Sigmoid colon (tissue), 6 donors: ENCODE measurements at regions not wholly inside any gene's neighbourhood (a gene's known extent, or its start where the extent isn't known, plus 50 kb on each side); places are given as distances from the start of the nearest gene placed in this dataset.
"Not testable (repeated sequence)": the region's sequence is repeated elsewhere in the genome, so short reads cannot be mapped to it uniquely, and the experiment has no call there.

Experiments
- DNase-seq: peaks from one replicate; pipeline ENCODE4 v3.0.0-alpha.2; 2019
- H3K27ac ChIP-seq, 4 donors: fragments of 200-600 bp; sonication (generic); one replicate each; pipeline ENCODE4 v1.5.1; 2016 to 2019; ENCODE audit warnings: mild to moderate bottlenecking in 1 of 4
- H3K27me3 ChIP-seq, 3 donors: fragments of 200-600 bp; sonication (generic); one replicate each; pipeline ENCODE4 v1.5.1; 2019; ENCODE audit warnings: mild to moderate bottlenecking in 1 of 3
- H3K36me3 ChIP-seq, 4 donors: fragments of 200-600 bp; sonication (generic); one replicate each; pipeline ENCODE4 v1.5.1; 2016 to 2019
- H3K4me1 ChIP-seq, 4 donors: fragments of 200-600 bp; sonication (generic); one replicate each; pipeline ENCODE4 v1.5.1; 2017 to 2019
- H3K4me3 ChIP-seq, 4 donors: fragments of 200-600 bp; sonication (generic); one replicate each; pipeline ENCODE4 v1.5.1; 2017 to 2019; ENCODE audit warnings: mild to moderate bottlenecking in 2 of 4, moderate library complexity in 1 of 4
- H3K9me3 ChIP-seq, 4 donors: fragments of 200-600 bp in 3 of 4; sonication (generic) in 3 of 4; one replicate each; pipeline versions ENCODE4 v1.5.1 to v1.6.1; 2013 to 2019
- CTCF ChIP-seq, 4 experiments: fragments of 450-650 bp in 3 of 4; fragments of 200-600 bp in 1 of 4; IDR thresholded peaks; one replicate each; pipeline ENCODE4 v1.5.1; 2016 to 2019; ENCODE audit warnings: antibody characterized with exemption in 4 of 4, mild to moderate bottlenecking in 3 of 4, moderate library complexity in 2 of 4
- EP300 ChIP-seq, 4 donors: sonication (generic); formaldehyde crosslinking; IDR thresholded peaks; one replicate each; pipeline ENCODE4 v1.6.1; 2017; ENCODE audit warnings: antibody characterized with exemption in 4 of 4
- POLR2A ChIP-seq, 2 donors: fragments of 450-650 bp; IDR thresholded peaks; one replicate each; pipeline ENCODE4 v1.6.1; 2016; ENCODE audit warnings: antibody characterized with exemption in 2 of 2, mild to moderate bottlenecking in 2 of 2, moderate library complexity in 2 of 2
- POLR2AphosphoS5 ChIP-seq, 4 donors: sonication (generic); formaldehyde crosslinking; IDR thresholded peaks; one replicate each; pipeline ENCODE4 v1.6.1; 2017; ENCODE audit warnings: antibody characterized with exemption in 4 of 4
- WGBS, 2 donors: extraction: QIAGEN DNeasy Blood & Tissue Kit; methylation state at CpG; one replicate each; pipeline ENCODE4 v1.1.7; 2013; 5-methylcytosine and 5-hydroxymethylcytosine counted together
- intact Hi-C: fragments of 100-400 bp; cut with DNase I; formaldehyde crosslinking; loops from one replicate; pipeline ENCODE4 v1.15.1; 2023
- donor health status: healthy with polysubstance abuse.
- donor health status: healthy.

GRCh38 chr1:181318858-181319235 is 164.5 kb upstream of the CACNA1E start:
- WGBS, 2 donors, result 7 to 19% methylated on average over 12 of the region's 12 CpGs
- H3K36me3 ChIP-seq, result no peaks in the 10 kb centered on the region
- H3K27me3 ChIP-seq, result peaks cover 26 to 73% (median 60%) of the 10 kb centered on the region in 3 donors

GRCh38 chr1:181319907-181320306 is 163.4 kb upstream of the CACNA1E start:
- Histone ChIP-seq H3K9me3 (no peaks in the 10 kb centered on the region), H3K4me3 (no peak overlapping the region), H3K4me1 (peaks cover 0 to 16% (median 8%) of the 10 kb centered on the region in 4 donors), H3K36me3 (no peaks in the 10 kb centered on the region), H3K27me3 (peaks cover 26 to 63% (median 49%) of the 10 kb centered on the region in 3 donors), H3K27ac (no peak overlapping the region)
- 75 to 76% methylated on average over 3 of the region's 3 CpGs for whole genome bisulfite sequencing, 2 donors
- DNase-seq, result no peak
- intact Hi-C loops, result no loop called here
- TF ChIP-seq EP300 (IDR thresholded peaks at IDR 0.05) (no peak), POLR2A (IDR thresholded peaks at IDR 0.05) (no peak), POLR2AphosphoS5 (IDR thresholded peaks at IDR 0.05) (no peak), CTCF (IDR thresholded peaks at IDR 0.05) (no peak)

More at GRCh38 chr1:181318858-181319235, 164.5 kb upstream of the CACNA1E start:
- no peak overlapping the region for H3K4me3 ChIP-seq
- H3K4me1 ChIP-seq, result peaks cover 0 to 16% (median 8%) of the 10 kb centered on the region in 4 donors
- TF ChIP-seq CTCF (IDR thresholded peaks at IDR 0.05) (no peak), EP300 (IDR thresholded peaks at IDR 0.05) (no peak), POLR2AphosphoS5 (IDR thresholded peaks at IDR 0.05) (no peak), POLR2A (IDR thresholded peaks at IDR 0.05) (no peak)
- H3K9me3 ChIP-seq, result no peaks in the 10 kb centered on the region
- no peak for DNase-seq
- no peak overlapping the region for H3K27ac ChIP-seq
- intact Hi-C loops, result no loop called here

GRCh38 chr1:181324797-181325616 is 158.3 kb upstream of the CACNA1E start:
- Histone ChIP-seq H3K9me3 (peaks cover 0 to 2% (median 0%) of the 10 kb centered on the region in 4 donors), H3K36me3 (no peaks in the 10 kb centered on the region), H3K27ac (no peak overlapping the region), H3K4me1 (no peaks in the 10 kb centered on the region), H3K4me3 (no peak overlapping the region), H3K27me3 (peaks cover 6 to 23% (median 11%) of the 10 kb centered on the region in 3 donors)
- no peak for DNase-seq
- 45 to 57% methylated on average over 11 of the region's 11 CpGs for WGBS, 2 donors
- TF ChIP-seq POLR2AphosphoS5 (IDR thresholded peaks at IDR 0.05) (no peak), EP300 (IDR thresholded peaks at IDR 0.05) (no peak), POLR2A (IDR thresholded peaks at IDR 0.05) (no peak), CTCF (IDR thresholded peaks at IDR 0.05) (no peak)
- intact Hi-C loops, result no loop called here

GRCh38 chr1:181325765-181326164 is 157.6 kb upstream of the CACNA1E start:
- DNase-seq, intact Hi-C loops, H3K9me3 ChIP-seq, H3K4me3 ChIP-seq, H3K4me1 ChIP-seq, H3K27ac ChIP-seq, H3K36me3 ChIP-seq: not testable (repeated sequence)
- WGBS, 2 donors, result 71 to 72% methylated on average over 18 of the region's 18 CpGs
- H3K27me3 ChIP-seq, result peaks cover 0 to 15% (median 3%) of the 10 kb centered on the region in 3 donors

GRCh38 chr1:181326348-181326747 is 157.0 kb upstream of the CACNA1E start:
- Histone ChIP-seq H3K4me1 (no peaks in the 10 kb centered on the region), H3K9me3 (peaks cover 0 to 2% (median 0%) of the 10 kb centered on the region in 4 donors), H3K4me3 (no peak overlapping the region), H3K36me3 (no peaks in the 10 kb centered on the region), H3K27ac (no peak overlapping the region), H3K27me3 (peaks cover 0 to 9% (median 0%) of the 10 kb centered on the region in 3 donors)
- 97% methylated on average over 3 of the region's 3 CpGs for whole genome bisulfite sequencing, 2 donors
- intact Hi-C loops, result no loop called here
- DNase-seq, result no peak
- TF ChIP-seq EP300 (IDR thresholded peaks at IDR 0.05) (no peak), POLR2A (IDR thresholded peaks at IDR 0.05) (no peak), POLR2AphosphoS5 (IDR thresholded peaks at IDR 0.05) (no peak), CTCF (IDR thresholded peaks at IDR 0.05) (no peak)
